ENCODE measurements at regions not wholly inside any gene's neighbourhood (a gene's known extent, or its start where the extent isn't known, plus 50 kb on each side); places are given as distances from the start of the nearest gene placed in this dataset.

DNA sequence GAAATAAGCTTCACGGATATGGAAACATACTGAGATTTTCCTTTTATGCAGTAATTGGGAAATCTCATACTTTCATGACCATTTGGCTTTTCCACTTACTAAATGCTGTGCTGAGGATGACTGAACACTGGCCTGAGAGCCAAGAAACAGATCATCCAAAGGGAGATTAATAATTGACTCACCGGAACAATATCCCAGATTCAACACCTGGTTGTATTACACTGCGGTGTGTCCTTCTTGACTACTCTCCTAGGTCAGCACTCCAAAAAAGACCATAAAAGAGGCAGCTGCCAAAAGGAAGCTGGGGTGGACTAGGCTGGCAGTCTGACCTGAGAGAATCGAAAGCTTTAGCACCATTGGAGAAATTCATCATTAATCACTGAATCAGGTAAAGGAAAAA is 469.1 kb downstream of the CBLN2 start:
- TF ChIP-seq, protein P1, sequence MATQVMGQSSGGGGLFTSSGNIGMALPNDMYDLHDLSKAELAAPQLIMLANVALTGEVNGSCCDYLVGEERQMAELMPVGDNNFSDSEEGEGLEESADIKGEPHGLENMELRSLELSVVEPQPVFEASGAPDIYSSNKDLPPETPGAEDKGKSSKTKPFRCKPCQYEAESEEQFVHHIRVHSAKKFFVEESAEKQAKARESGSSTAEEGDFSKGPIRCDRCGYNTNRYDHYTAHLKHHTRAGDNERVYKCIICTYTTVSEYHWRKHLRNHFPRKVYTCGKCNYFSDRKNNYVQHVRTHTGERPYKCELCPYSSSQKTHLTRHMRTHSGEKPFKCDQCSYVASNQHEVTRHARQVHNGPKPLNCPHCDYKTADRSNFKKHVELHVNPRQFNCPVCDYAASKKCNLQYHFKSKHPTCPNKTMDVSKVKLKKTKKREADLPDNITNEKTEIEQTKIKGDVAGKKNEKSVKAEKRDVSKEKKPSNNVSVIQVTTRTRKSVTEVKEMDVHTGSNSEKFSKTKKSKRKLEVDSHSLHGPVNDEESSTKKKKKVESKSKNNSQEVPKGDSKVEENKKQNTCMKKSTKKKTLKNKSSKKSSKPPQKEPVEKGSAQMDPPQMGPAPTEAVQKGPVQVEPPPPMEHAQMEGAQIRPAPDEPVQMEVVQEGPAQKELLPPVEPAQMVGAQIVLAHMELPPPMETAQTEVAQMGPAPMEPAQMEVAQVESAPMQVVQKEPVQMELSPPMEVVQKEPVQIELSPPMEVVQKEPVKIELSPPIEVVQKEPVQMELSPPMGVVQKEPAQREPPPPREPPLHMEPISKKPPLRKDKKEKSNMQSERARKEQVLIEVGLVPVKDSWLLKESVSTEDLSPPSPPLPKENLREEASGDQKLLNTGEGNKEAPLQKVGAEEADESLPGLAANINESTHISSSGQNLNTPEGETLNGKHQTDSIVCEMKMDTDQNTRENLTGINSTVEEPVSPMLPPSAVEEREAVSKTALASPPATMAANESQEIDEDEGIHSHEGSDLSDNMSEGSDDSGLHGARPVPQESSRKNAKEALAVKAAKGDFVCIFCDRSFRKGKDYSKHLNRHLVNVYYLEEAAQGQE (IDR thresholded peaks at IDR 0.05; ENCODE audit: insufficient read depth in 1 of 2, low read depth in 2 of 2, low read length in 2 of 2): no peak
- TF ChIP-seq SIN3A (IDR thresholded peaks at IDR 0.05; ENCODE audit: borderline replicate concordance, insufficient read depth, low read length): no peak

Measured in PFSK-1 (cell line).